B cell (primary cell): ENCODE measurements at regions not wholly inside any gene's neighbourhood (a gene's known extent, or its start where the extent isn't known, plus 50 kb on each side); places are given as distances from the start of the nearest gene placed in this dataset.

Experiments
- ATAC-seq: fragments of 200-7000 bp; cut with Tn5 transposase; one replicate; pipeline ENCODE4 v1.10.0; 2021; ENCODE audit warnings: low read depth, mild to moderate bottlenecking, moderate number of reproducible peaks, moderate library complexity
- CTCF ChIA-PET: fragments of 350-600 bp; sonication (Branson Sonifier 250); formaldehyde crosslinking; loops from one replicate; lab custom pipeline; 2021; ENCODE audit warnings: antibody characterized with exemption, inconsistent platforms; lab: Charles Lee
- POLR2A ChIA-PET: fragments of 350-600 bp; sonication (Branson Sonifier 250); formaldehyde crosslinking; loops from one replicate; lab custom pipeline; 2021; ENCODE audit warnings: antibody characterized with exemption; lab: Charles Lee
- DNase-seq: peaks from one replicate; pipeline ENCODE4 v3.0.0; 2013
- H2AFZ ChIP-seq: 2 replicates; pipeline ENCODE4 v1.6.1; 2012; ENCODE audit warnings: mild to moderate bottlenecking, low read depth, low read length; ENCODE audit not compliant: insufficient read depth, poor library complexity, severe bottlenecking
- H3K27ac ChIP-seq, 2 donors: 1 replicate in 1 of 2; 2 replicates in 1 of 2; pipeline ENCODE4 v1.5.1; 2012 to 2013; ENCODE audit warnings: low read length in 2 of 2, mild to moderate bottlenecking in 2 of 2, moderate library complexity in 1 of 2
- H3K27me3 ChIP-seq, 4 experiments: fragments of 200-600 bp in 1 of 4; sonication (generic) in 1 of 4; replicated peaks in 1 of 4; 1 replicate in 2 of 4; 2 replicates in 2 of 4; pipeline versions ENCODE4 v1.6.1 to v1.7.0; 2013 to 2016; ENCODE audit warnings: low read length in 3 of 4, mild to moderate bottlenecking in 2 of 4, mixed read lengths in 1 of 4, moderate library complexity in 1 of 4; ENCODE audit not compliant: insufficient read depth in 4 of 4, control insufficient read depth in 3 of 4; ENCODE audit errors: control extremely low read depth in 1 of 4
- H3K36me3 ChIP-seq, 2 experiments: replicated peaks in 1 of 2; 1 replicate in 1 of 2; 2 replicates in 1 of 2; pipeline versions ENCODE4 v1.6.1 to v1.7.1; 2013; ENCODE audit warnings: low read length in 1 of 2; ENCODE audit not compliant: insufficient read depth in 2 of 2, control insufficient read depth in 1 of 2; ENCODE audit errors: control extremely low read depth in 1 of 2, extremely low read depth in 1 of 2
- H3K4me1 ChIP-seq, 2 donors: fragments of 200-600 bp in 1 of 2; sonication (generic) in 1 of 2; 1 replicate in 1 of 2; 2 replicates in 1 of 2; pipeline versions ENCODE4 v1.5.1 to v1.6.1; 2013 to 2017; ENCODE audit warnings: low read length in 2 of 2; ENCODE audit not compliant: control insufficient read depth in 2 of 2, insufficient read depth in 2 of 2
- H3K4me2 ChIP-seq: replicated peaks from 2 replicates; pipeline ENCODE3; 2012; ENCODE audit warnings: mild to moderate bottlenecking, low read depth, low read length; ENCODE audit not compliant: poor library complexity, severe bottlenecking
- H3K4me3 ChIP-seq, 5 experiments: fragments of 200-600 bp in 1 of 5; sonication (generic) in 1 of 5; 1 replicate in 3 of 5; 2 replicates in 2 of 5; pipeline versions ENCODE4 v1.5.1 to v1.7.0; 2011 to 2016; ENCODE audit warnings: low read length in 4 of 5, mild to moderate bottlenecking in 4 of 5, low read depth in 2 of 5, control low read depth in 1 of 5, moderate library complexity in 1 of 5; ENCODE audit not compliant: insufficient read depth in 1 of 5; ENCODE audit errors: control extremely low read depth in 1 of 5, extremely low read depth in 1 of 5
- H3K79me2 ChIP-seq: fragments of 200-600 bp; sonication (generic); one replicate; pipeline ENCODE4 v1.6.0; 2016; ENCODE audit warnings: low read length; ENCODE audit not compliant: control insufficient read depth, insufficient read depth
- H3K9ac ChIP-seq: fragments of 200-600 bp; sonication (generic); 2 replicates; pipeline ENCODE4 v1.6.1; 2017; ENCODE audit warnings: mild to moderate bottlenecking, low read length, moderate library complexity
- H3K9me3 ChIP-seq, 3 donors: one replicate each; pipeline versions ENCODE4 v1.6.1 to v1.7.1; 2013; ENCODE audit warnings: low read length in 2 of 3; ENCODE audit not compliant: control insufficient read depth in 2 of 3, insufficient read depth in 1 of 3; ENCODE audit errors: control extremely low read depth in 1 of 3
- H4K20me1 ChIP-seq: 2 replicates; pipeline ENCODE4 v1.6.0; 2012; ENCODE audit warnings: mild to moderate bottlenecking, low read length; ENCODE audit not compliant: insufficient read depth, control insufficient read depth, poor library complexity, severe bottlenecking
- H3K27ac Mint-ChIP-seq: one replicate; pipeline ENCODE4 v1.8.0; 2021; ENCODE audit warnings: mixed read lengths
- H3K27me3 Mint-ChIP-seq: one replicate; pipeline ENCODE4 v1.8.0; 2021; ENCODE audit warnings: mixed read lengths
- H3K4me1 Mint-ChIP-seq: one replicate; pipeline ENCODE4 v1.8.0; 2021; ENCODE audit warnings: mixed read lengths
- H3K4me3 Mint-ChIP-seq: one replicate; pipeline ENCODE4 v1.8.0; 2021; ENCODE audit warnings: mixed read lengths
- H3K9me3 Mint-ChIP-seq: one replicate; pipeline ENCODE4 v1.8.0; 2022; ENCODE audit warnings: mixed read lengths; ENCODE audit not compliant: insufficient read depth
- EZH2 ChIP-seq: IDR thresholded peaks from 2 replicates; pipeline ENCODE4 v1.6.1; 2012; ENCODE audit warnings: borderline replicate concordance, low read depth, mild to moderate bottlenecking, moderate library complexity, low read length; ENCODE audit not compliant: insufficient read depth, poor library complexity, severe bottlenecking
- WGBS: methylation state at CpG from one replicate; pipeline ENCODE4 v1.1.5; 2013; ENCODE audit warnings: missing lambda C conversion rate; ENCODE audit not compliant: insufficient coverage; 5-methylcytosine and 5-hydroxymethylcytosine counted together
- intact Hi-C: fragments of 100-400 bp; cut with micrococcal nuclease; formaldehyde crosslinking; loops from one replicate; pipeline ENCODE4 v1.10.0; 2022
- TF ChIP-seq, protein P1 (sequence below): fragments of 200-600 bp; IDR thresholded peaks from one replicate; pipeline ENCODE4 v1.8.0; 2022; ENCODE audit warnings: antibody characterized with exemption, mild to moderate bottlenecking

DNA sequence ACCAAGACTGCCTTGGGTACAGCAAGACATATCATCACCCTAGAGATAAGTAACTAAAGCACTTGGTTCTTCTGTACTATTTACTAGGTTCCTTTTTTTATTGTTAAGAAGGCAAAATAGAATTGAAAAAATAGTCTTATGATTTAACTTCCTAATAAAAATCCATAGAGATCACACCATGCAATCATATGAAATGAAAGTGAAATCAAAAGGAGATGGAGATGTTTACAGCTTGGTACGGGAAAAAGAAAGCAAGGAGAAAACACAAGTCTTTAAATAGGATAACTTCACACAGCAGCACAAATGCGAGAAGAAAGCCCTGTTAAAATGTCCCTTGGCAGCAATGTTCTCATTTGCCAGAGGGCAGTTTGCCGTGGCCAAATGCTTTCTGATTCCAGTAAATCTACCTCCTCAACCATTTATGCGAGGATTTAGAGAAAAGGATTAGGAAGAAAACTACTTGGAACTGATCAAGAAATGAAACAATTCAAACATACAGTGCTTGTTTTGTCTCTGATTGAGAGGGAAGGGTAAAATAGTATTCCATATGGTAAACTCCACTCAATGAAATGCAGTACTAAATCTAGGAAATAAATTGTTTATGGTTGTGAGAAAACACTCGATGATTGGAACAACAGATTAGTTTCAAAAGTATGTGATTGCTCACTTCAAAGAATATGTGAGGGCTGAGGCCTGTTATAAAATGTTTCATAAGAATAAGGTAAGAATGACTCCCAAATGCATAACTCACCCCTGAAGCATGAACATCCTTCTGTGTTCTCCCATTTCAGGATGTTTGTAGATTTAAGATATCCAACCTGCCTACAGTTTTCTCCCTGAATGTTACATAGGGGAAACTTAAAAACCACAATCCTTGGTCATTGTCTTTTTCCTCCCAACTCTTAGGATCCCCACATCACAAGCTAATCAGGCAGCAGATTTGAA lies 487.8 kb downstream of the DACH1 start:
- intact Hi-C loops = no loop called here
- H3K9ac ChIP-seq = no peak overlapping the region

More for the DNA sequence above, 487.8 kb downstream of the DACH1 start:
- Mint-ChIP-seq H3K9me3 (peaks cover 5% of the 10 kb centered on the region), H3K27me3 (no peaks in the 10 kb centered on the region), H3K4me1 (no peaks in the 10 kb centered on the region), H3K4me3 (no peak overlapping the region), H3K27ac (no peak overlapping the region)
- POLR2A ChIA-PET = no interaction called here
- CTCF ChIA-PET = no interaction called here
- Histone ChIP-seq H3K4me2 (no peak overlapping the region), H2AFZ (peak overlapping the region; percentile 5), H4K20me1 (no peaks in the 10 kb centered on the region), H3K9me3 (no peaks in the 10 kb centered on the region), H3K36me3 (no peaks in the 10 kb centered on the region), H3K79me2 (no peaks in the 10 kb centered on the region), H3K4me1 (no peaks in the 10 kb centered on the region), H3K27ac (no peak overlapping the region), H3K4me3 (no peak overlapping the region), H3K27me3 (no peaks in the 10 kb centered on the region)
- ATAC-seq (no peak), DNase-seq (no peak)
- WGBS = no CpG with 5 or more reads among the region's 5 CpGs
- TF ChIP-seq, protein P1, sequence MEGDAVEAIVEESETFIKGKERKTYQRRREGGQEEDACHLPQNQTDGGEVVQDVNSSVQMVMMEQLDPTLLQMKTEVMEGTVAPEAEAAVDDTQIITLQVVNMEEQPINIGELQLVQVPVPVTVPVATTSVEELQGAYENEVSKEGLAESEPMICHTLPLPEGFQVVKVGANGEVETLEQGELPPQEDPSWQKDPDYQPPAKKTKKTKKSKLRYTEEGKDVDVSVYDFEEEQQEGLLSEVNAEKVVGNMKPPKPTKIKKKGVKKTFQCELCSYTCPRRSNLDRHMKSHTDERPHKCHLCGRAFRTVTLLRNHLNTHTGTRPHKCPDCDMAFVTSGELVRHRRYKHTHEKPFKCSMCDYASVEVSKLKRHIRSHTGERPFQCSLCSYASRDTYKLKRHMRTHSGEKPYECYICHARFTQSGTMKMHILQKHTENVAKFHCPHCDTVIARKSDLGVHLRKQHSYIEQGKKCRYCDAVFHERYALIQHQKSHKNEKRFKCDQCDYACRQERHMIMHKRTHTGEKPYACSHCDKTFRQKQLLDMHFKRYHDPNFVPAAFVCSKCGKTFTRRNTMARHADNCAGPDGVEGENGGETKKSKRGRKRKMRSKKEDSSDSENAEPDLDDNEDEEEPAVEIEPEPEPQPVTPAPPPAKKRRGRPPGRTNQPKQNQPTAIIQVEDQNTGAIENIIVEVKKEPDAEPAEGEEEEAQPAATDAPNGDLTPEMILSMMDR = no peak
- no peak for TF ChIP-seq EZH2
